SU-DHL-6 (cell line): ENCODE measurements at regions not wholly inside any gene's neighbourhood (a gene's known extent, or its start where the extent isn't known, plus 50 kb on each side); places are given as distances from the start of the nearest gene placed in this dataset.

Experiments used
- H2AFZ ChIP-seq: fragments of 200-600 bp; sonication (generic); 2 replicates; pipeline ENCODE4 v1.6.1; 2014; ENCODE audit warnings: low read depth, mild to moderate bottlenecking, moderate library complexity, mixed read lengths, antibody characterized with exemption, low read length; ENCODE audit not compliant: severe bottlenecking
- H3F3A ChIP-seq: fragments of 200-600 bp; shearing (Covaris generic); 2 replicates; pipeline ENCODE4 v1.6.0; 2016; ENCODE audit warnings: antibody characterized with exemption, mild to moderate bottlenecking; ENCODE audit not compliant: insufficient read depth
- H3K27ac ChIP-seq: fragments of 200-600 bp; sonication (generic); 2 replicates; pipeline ENCODE4 v1.5.1; 2016; ENCODE audit warnings: low read depth, mild to moderate bottlenecking, low read length, moderate library complexity, mixed read lengths
- H3K27me3 ChIP-seq: fragments of 200-600 bp; sonication (generic), shearing (Covaris generic); 2 replicates; pipeline ENCODE4 v1.6.0; 2014; ENCODE audit warnings: mild to moderate bottlenecking, low read length
- H3K36me3 ChIP-seq: fragments of 200-600 bp; sonication (generic); 2 replicates; pipeline ENCODE4 v1.6.1; 2014; ENCODE audit warnings: mild to moderate bottlenecking, low read length, mixed read lengths
- H3K4me2 ChIP-seq: fragments of 300-600, 200-600 bp; shearing (Covaris generic), sonication (generic); 2 replicates; pipeline ENCODE4 v1.6.0; 2014; ENCODE audit warnings: low read length, low read depth, mild to moderate bottlenecking; ENCODE audit not compliant: poor library complexity, severe bottlenecking
- H3K4me3 ChIP-seq: fragments of 200-600 bp; sonication (generic); 2 replicates; pipeline ENCODE4 v1.5.1; 2014; ENCODE audit warnings: antibody characterized with exemption, low read length, mild to moderate bottlenecking, mixed read lengths; ENCODE audit not compliant: insufficient read depth, poor library complexity, severe bottlenecking
- H3K79me2 ChIP-seq: fragments of 200-600 bp; sonication (generic); 2 replicates; pipeline ENCODE4 v1.6.1; 2014; ENCODE audit warnings: mild to moderate bottlenecking, low read length, moderate library complexity; ENCODE audit not compliant: insufficient read depth
- H3K9ac ChIP-seq: fragments of 200-600 bp; sonication (generic); 2 replicates; pipeline ENCODE4 v1.7.0; 2014; ENCODE audit warnings: mild to moderate bottlenecking, low read length
- H3K9me2 ChIP-seq: fragments of 200-600 bp; sonication (generic); replicated peaks from 2 replicates; pipeline ENCODE4 v1.6.1; 2014; ENCODE audit warnings: low read length; ENCODE audit not compliant: insufficient read depth
- H3K9me3 ChIP-seq: fragments of 200-600 bp; sonication (generic); 2 replicates; pipeline ENCODE4 v1.6.1; 2014; ENCODE audit warnings: low read length, mixed read lengths; ENCODE audit not compliant: insufficient read depth
- H4K20me1 ChIP-seq: fragments of 200-600 bp; sonication (generic); 2 replicates; pipeline ENCODE4 v1.6.1; 2014; ENCODE audit warnings: low read depth, mild to moderate bottlenecking, antibody characterized with exemption, low read length, moderate library complexity, mixed read lengths
- CTCF ChIP-seq: fragments of 200-600 bp; sonication (generic); IDR thresholded peaks from one replicate; pipeline ENCODE4 v1.5.1; 2017; ENCODE audit warnings: antibody characterized with exemption, mild to moderate bottlenecking, low read length, moderate library complexity; ENCODE audit not compliant: insufficient read depth, poor library complexity, severe bottlenecking
- EZH2phosphoT487 ChIP-seq: fragments of 200-600 bp; sonication (generic), shearing (Covaris generic); conservative IDR thresholded peaks from 2 replicates; pipeline ENCODE4 v1.6.1; 2018; ENCODE audit warnings: mild to moderate bottlenecking, antibody characterized with exemption, low read length, moderate library complexity, mixed read lengths

- H3K9ac ChIP-seq: no peak overlapping the region
- TF ChIP-seq EZH2phosphoT487: no peak
- TF ChIP-seq CTCF: no peak
- no peak overlapping the region for H3K4me2 ChIP-seq
- no peaks in the 10 kb centered on the region for H3K36me3 ChIP-seq
- no peaks in the 10 kb centered on the region for H4K20me1 ChIP-seq
- H3K27me3 ChIP-seq: no peaks in the 10 kb centered on the region
- H3K27ac ChIP-seq: no peak overlapping the region
- no peaks in the 10 kb centered on the region for H3K9me2 ChIP-seq
- H3F3A ChIP-seq: no peaks in the 10 kb centered on the region
- H3K79me2 ChIP-seq: no peaks in the 10 kb centered on the region
- no peak overlapping the region for H3K4me3 ChIP-seq
- H2AFZ ChIP-seq: no peak overlapping the region
- H3K9me3 ChIP-seq: no peaks in the 10 kb centered on the region
These were observed 95.7 kb downstream of the RHOU start for GRCh38 chr1:228830954-228831481.

- H3K27me3 ChIP-seq: no peaks in the 10 kb centered on the region
- H3K4me3 ChIP-seq: no peak overlapping the region
- TF ChIP-seq CTCF (no peak), EZH2phosphoT487 (no peak)
These were observed 98.8 kb downstream of the RHOU start for GRCh38 chr1:228833911-228834688.

GRCh38 chr1:228835456-228835855 is 100.2 kb downstream of the RHOU start:
- H3K9me2 ChIP-seq: no peaks in the 10 kb centered on the region
- H3K9me3 ChIP-seq: no peaks in the 10 kb centered on the region
- H4K20me1 ChIP-seq: no peaks in the 10 kb centered on the region
- no peaks in the 10 kb centered on the region for H3K27me3 ChIP-seq
- no peak overlapping the region for H3K4me2 ChIP-seq
- H3K36me3 ChIP-seq: no peaks in the 10 kb centered on the region
- H3F3A ChIP-seq: no peaks in the 10 kb centered on the region
- no peaks in the 10 kb centered on the region for H3K79me2 ChIP-seq
- H3K9ac ChIP-seq: no peak overlapping the region
- TF ChIP-seq EZH2phosphoT487: no peak
- TF ChIP-seq CTCF: no peak
- H3K4me3 ChIP-seq: no peak overlapping the region
- no peak overlapping the region for H3K27ac ChIP-seq
- no peak overlapping the region for H2AFZ ChIP-seq

More at GRCh38 chr1:228833911-228834688, 98.8 kb downstream of the RHOU start:
- Histone ChIP-seq H3K9me2 (no peaks in the 10 kb centered on the region), H3K79me2 (no peaks in the 10 kb centered on the region), H2AFZ (no peak overlapping the region), H3K9me3 (no peaks in the 10 kb centered on the region), H3K27ac (no peak overlapping the region), H4K20me1 (no peaks in the 10 kb centered on the region), H3F3A (no peaks in the 10 kb centered on the region), H3K9ac (no peak overlapping the region), H3K4me2 (no peak overlapping the region), H3K36me3 (no peaks in the 10 kb centered on the region)
